ENCODE measurements at regions not wholly inside any gene's neighbourhood (a gene's known extent, or its start where the extent isn't known, plus 50 kb on each side); places are given as distances from the start of the nearest gene placed in this dataset.

DNA sequence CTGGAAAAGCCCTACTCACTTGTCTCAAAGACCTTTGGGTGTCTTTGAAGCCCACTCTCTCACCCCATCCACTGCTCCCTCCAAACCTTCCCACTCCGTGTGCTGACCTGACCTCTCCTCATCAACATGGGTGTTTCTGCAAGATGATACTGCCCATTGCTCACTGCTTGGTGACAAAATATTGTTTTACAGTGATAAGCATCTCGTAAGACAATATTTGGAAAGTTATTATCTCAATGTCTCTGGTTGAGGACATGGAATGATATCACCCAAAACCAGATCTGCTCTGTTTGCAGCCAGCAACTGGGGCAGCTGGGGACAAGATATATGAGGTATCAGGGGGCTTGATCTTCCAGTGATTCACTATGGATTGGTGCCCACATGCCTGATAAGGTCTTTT, 195.8 kb downstream of the SALL1 start:
- TF ChIP-seq, protein P1, sequence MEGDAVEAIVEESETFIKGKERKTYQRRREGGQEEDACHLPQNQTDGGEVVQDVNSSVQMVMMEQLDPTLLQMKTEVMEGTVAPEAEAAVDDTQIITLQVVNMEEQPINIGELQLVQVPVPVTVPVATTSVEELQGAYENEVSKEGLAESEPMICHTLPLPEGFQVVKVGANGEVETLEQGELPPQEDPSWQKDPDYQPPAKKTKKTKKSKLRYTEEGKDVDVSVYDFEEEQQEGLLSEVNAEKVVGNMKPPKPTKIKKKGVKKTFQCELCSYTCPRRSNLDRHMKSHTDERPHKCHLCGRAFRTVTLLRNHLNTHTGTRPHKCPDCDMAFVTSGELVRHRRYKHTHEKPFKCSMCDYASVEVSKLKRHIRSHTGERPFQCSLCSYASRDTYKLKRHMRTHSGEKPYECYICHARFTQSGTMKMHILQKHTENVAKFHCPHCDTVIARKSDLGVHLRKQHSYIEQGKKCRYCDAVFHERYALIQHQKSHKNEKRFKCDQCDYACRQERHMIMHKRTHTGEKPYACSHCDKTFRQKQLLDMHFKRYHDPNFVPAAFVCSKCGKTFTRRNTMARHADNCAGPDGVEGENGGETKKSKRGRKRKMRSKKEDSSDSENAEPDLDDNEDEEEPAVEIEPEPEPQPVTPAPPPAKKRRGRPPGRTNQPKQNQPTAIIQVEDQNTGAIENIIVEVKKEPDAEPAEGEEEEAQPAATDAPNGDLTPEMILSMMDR (conservative IDR thresholded peaks at IDR 0.05; ENCODE audit: low read depth, low read length), result no peak
- TF ChIP-seq EZH2phosphoT487 (IDR thresholded peaks at IDR 0.05; ENCODE audit: borderline replicate concordance, low read length), result no peak
- no peak for TF ChIP-seq EZH2 (IDR thresholded peaks at IDR 0.05; ENCODE audit: low read length, unreplicated experiment)

All from PC-3 (cell line).